ENCODE measurements at regions not wholly inside any gene's neighbourhood (a gene's known extent, or its start where the extent isn't known, plus 50 kb on each side); places are given as distances from the start of the nearest gene placed in this dataset.

GRCh38 chr1:94746635-94747525, 73.3 kb upstream of the SLC44A3 start:
- TF ChIP-seq CTCF (IDR thresholded peaks at IDR 0.05; ENCODE audit: insufficient read depth, low read depth, low read length): no peak
- Histone ChIP-seq H3K36me3 (ENCODE audit: control insufficient read depth, insufficient read depth, low read length) (no peaks in the 10 kb centered on the region), H3K4me3 (ENCODE audit: low read depth, low read length) (no peak overlapping the region), H3K27me3 (ENCODE audit: control insufficient read depth, insufficient read depth, low read length) (no peaks in the 10 kb centered on the region)
- ChIA-PET CTCF (no interaction called here), POLR2A (no interaction called here)
- DNase-seq (ENCODE audit: low read depth): no peak

- no peak for TF ChIP-seq CTCF (IDR thresholded peaks at IDR 0.05; ENCODE audit: insufficient read depth, low read depth, low read length)
- DNase-seq (ENCODE audit: low read depth): no peak
- Histone ChIP-seq H3K4me3 (ENCODE audit: low read depth, low read length) (no peak overlapping the region), H3K27me3 (ENCODE audit: control insufficient read depth, insufficient read depth, low read length) (no peaks in the 10 kb centered on the region), H3K36me3 (ENCODE audit: control insufficient read depth, insufficient read depth, low read length) (no peaks in the 10 kb centered on the region)
- ChIA-PET POLR2A (no interaction called here), CTCF (no interaction called here)
Observed at GRCh38 chr1:94745742-94746141, 74.4 kb upstream of the SLC44A3 start.

GRCh38 chr1:94743862-94744261, 76.3 kb upstream of the SLC44A3 start:
- no peak for TF ChIP-seq CTCF (IDR thresholded peaks at IDR 0.05; ENCODE audit: insufficient read depth, low read depth, low read length)
- Histone ChIP-seq H3K27me3 (ENCODE audit: control insufficient read depth, insufficient read depth, low read length) (no peaks in the 10 kb centered on the region), H3K36me3 (ENCODE audit: control insufficient read depth, insufficient read depth, low read length) (no peaks in the 10 kb centered on the region), H3K4me3 (ENCODE audit: low read depth, low read length) (no peak overlapping the region)
- no peak for DNase-seq (ENCODE audit: low read depth)
- CTCF ChIA-PET: interaction anchor here (1.2 kb wide), 1 partner anchor 12 kb away, joined by 3 read pairs; no protein-coding TSS in a partner anchor
- POLR2A ChIA-PET: no interaction called here

GRCh38 chr1:94741996-94742395, 78.2 kb upstream of the SLC44A3 start:
- no peak for DNase-seq (ENCODE audit: low read depth)
- Histone ChIP-seq H3K4me3 (ENCODE audit: low read depth, low read length) (no peak overlapping the region), H3K27me3 (ENCODE audit: control insufficient read depth, insufficient read depth, low read length) (no peaks in the 10 kb centered on the region), H3K36me3 (ENCODE audit: control insufficient read depth, insufficient read depth, low read length) (no peaks in the 10 kb centered on the region)
- CTCF ChIA-PET: no interaction called here
- POLR2A ChIA-PET: no interaction called here
- no peak for TF ChIP-seq CTCF (IDR thresholded peaks at IDR 0.05; ENCODE audit: insufficient read depth, low read depth, low read length)

- DNase-seq (ENCODE audit: low read depth): no peak
- TF ChIP-seq CTCF (IDR thresholded peaks at IDR 0.05; ENCODE audit: insufficient read depth, low read depth, low read length): no peak
- Histone ChIP-seq H3K36me3 (ENCODE audit: control insufficient read depth, insufficient read depth, low read length) (no peaks in the 10 kb centered on the region), H3K27me3 (ENCODE audit: control insufficient read depth, insufficient read depth, low read length) (no peaks in the 10 kb centered on the region), H3K4me3 (ENCODE audit: low read depth, low read length) (no peak overlapping the region)
- POLR2A ChIA-PET: no interaction called here
- CTCF ChIA-PET: no interaction called here
Observed at GRCh38 chr1:94741510-94741909, 78.6 kb upstream of the SLC44A3 start.

All from BJ (cell line).